H1 (cell line): ENCODE measurements at regions not wholly inside any gene's neighbourhood (a gene's known extent, or its start where the extent isn't known, plus 50 kb on each side); places are given as distances from the start of the nearest gene placed in this dataset.

Source experiments
- CBX8 ChIP-seq: fragments of 300-800, 300-1000 bp; sonication (generic); IDR thresholded peaks from 2 replicates; pipeline ENCODE4 v1.7.1; 2016; ENCODE audit warnings: low read depth, low read length, borderline replicate concordance
- GTF2F1 ChIP-seq: IDR thresholded peaks from 2 replicates; pipeline ENCODE4 v1.6.1; 2012; ENCODE audit warnings: low read depth, low read length, improper control_type of control experiment, borderline replicate concordance
- SIX5 ChIP-seq: IDR thresholded peaks from 2 replicates; pipeline ENCODE4 v1.6.1; 2011; ENCODE audit warnings: mild to moderate bottlenecking, low read depth, low read length

GRCh38 chr12:87801860-87802720 is 227.1 kb downstream of the C12orf50 start (continued):
- TF ChIP-seq SIX5 (no peak), GTF2F1 (no peak), CBX8 (no peak)
